ENCODE measurements at regions not wholly inside any gene's neighbourhood (a gene's known extent, or its start where the extent isn't known, plus 50 kb on each side); places are given as distances from the start of the nearest gene placed in this dataset.
"Not testable (repeated sequence)": the region's sequence is repeated elsewhere in the genome, so short reads cannot be mapped to it uniquely, and the experiment has no call there.

DNA sequence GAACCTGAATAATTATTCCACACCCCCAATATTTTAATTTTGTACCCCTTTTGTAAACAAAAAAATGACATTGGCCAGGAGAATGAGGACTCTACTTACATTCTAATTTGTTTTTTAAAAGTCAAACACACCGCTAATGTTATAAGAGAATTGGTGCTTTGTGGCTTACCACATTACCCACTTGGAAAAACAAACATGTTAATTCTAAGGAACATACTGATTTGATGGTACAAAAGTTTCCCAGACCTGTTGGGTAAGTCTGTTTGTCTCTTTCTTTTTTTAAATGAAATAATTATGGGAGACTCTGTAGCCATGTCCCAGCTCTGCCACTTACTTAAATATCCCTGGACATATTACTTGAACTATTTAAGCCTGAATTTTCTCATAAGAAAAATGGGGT lies 352.5 kb upstream of the C2CD4B start:
- no peak for DNase-seq

DNA sequence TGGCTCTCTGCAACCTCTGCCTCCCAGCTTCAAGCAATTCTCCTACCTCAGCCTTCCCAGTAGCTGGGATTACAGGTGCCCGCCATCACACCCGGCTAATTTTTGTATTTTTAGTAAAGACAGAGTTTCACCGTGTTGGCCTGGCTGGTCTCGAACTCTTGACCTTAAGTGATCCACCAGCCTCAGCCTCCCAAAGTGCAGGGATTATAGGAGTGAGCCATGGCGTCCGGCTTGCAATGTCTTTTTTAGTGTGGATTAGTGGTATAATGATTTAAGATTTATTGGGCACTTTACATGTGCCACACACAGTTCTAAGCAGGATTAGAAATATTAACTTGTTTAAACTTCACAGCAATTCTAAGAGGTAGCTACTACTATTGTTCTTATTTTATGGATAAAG lies 353.6 kb upstream of the C2CD4B start:
- DNase-seq: not testable (repeated sequence)

DNA sequence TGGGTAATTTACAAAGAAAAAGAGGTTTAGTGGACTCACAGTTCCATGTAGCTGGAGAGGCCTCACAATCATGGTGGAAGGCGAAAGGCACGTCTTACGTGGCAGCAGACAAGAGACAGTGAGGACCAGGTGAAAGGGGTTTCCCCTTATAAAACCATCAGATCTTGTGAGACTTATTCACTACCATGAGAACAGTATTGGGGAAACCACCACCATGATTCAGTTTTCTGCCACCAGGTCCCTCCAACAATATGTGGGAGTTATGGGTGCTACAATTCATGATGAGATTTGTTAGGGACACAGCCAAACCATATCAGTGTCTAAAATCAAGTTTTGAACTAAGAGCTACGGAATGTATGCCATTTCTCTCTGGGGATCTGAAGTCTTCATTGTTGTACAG lies 354.8 kb upstream of the C2CD4B start:
- DNase-seq: no peak

DNA sequence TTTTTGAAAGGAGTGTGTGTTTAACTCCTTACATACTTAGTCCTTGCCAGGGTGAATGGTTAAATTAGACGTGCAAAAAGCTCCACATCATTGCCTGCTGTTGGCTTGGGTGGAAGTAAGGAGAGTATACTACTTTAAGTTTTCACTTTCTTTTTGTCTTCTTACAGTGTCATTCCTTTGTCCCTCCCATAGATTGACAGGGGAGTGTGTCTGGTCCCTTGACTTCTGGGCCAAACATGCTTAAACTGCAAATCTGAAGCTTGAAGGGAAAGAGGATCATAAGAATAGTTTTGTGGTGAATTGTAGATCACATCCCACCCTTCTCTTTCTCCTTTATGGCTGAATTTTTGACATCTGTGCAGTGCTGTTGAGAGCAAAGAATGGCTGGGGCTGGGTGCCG lies 355.8 kb upstream of the C2CD4B start:
- DNase-seq: no peak

DNA sequence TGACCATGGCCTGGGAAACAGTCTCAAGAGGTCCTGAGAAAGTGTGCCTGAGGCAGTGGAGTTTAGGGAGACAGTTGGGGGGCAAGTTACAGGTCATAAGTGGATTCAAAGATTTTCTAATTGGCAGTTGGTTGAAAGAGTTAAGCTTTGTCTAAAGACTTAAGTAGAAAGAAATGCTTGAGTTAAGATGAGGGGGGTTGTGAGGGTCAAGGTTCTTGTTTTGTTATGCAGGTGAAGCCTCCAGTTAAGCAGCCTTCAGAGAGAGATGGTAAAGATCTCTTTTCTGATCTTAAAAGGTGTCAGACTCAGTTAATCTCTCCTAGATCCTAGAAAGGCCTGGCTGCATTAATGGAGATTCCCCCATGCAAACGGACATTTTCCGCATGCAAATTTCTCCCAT lies 356.3 kb upstream of the C2CD4B start:
- DNase-seq: no peak

DNA sequence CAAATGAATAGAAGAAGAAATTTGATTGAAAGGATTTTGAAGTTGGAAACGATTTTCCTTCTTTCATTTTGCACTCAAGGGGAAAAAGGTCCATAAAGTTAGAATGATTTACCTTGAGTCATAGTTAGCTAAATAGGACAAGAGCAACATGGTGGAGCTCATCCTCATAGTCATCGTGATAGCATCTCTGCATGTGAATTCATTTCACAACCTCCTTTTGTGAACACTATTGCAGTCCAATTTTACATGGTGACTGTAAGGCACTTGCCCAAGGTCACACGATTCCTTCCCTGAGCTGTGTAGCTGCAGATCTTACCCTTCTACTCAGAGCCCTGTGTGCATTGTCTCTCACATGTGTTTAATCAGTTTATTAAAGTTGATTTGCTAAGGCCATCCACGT lies 359.8 kb upstream of the C2CD4B start:
- no peak for DNase-seq

DNA sequence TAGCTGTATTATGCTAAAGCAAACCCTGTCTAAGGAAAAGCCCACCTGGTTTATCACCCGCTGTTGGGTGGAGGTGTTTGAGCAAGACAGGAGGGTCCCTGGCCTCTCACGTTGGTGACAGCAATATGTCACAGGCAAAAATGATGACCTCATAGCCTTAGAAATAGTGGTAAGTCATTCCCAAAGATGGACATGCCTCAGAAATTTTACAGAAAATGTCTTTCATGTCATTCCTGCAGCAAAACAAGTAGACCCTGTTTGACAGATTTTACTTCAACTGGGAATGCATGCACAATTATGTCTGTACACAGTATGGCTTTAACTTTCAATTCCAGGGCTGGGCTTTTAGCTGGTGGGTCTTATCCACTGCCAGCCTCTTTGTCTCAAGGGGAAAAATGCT lies 362.3 kb upstream of the C2CD4B start:
- no peak for DNase-seq

DNA sequence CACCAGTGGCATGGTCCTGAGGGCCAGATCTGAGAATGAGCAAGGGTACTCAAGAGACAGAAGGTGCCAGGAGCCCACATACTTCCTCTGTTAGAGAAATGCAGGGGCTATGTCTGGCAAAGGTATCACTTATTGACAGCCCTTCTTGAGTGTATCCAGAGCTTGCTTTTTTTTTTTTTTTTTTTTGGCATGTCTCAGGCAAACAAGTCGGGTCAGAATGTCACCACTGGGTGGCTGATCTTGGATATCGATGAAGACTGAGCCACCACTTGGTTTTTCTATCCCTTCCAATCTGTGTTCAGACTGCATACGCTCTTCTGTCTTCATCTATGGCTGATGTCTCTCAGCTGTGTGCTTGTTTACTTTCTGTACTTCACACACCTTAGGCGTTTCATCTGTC lies 363.4 kb upstream of the C2CD4B start:
- DNase-seq: no peak

DNA sequence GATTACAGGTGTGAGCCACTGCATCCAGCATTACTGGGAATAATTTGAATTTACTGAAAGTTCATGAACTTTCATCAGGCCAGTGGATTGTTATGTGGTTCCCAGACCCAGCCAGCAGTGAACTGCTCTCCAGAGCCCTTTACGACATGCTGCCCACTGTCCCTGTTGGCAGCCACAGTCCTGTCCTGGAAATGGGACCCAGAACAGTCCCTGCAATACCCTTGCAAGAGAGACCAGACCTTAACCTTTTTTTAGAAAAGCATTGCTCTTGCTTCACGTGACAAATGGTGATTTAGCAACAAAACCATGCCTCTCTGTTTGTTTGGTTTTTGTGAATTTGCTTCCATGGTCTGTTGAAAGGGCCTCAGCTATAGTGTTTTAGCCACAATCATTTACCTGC lies 367.3 kb upstream of the C2CD4B start:
- no peak for DNase-seq

DNA sequence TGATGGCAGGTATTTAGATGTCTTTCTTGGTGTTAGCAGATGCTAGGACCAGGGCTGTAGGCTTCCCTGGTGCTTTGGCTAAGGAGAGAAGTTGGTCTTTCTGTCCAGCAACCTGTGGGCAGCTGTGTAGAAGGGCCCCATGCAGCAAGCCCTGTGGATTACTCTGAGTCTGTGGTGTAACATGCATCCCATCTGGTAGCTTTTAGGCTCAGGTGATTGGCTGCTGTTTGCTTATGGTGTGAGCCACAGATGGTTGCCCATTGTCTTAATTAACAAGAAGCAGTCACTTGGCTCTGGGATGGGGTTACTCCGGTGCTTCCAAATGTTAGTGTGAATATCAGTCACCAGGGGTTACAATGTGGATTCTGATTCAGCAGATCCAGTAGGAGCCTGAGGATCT lies 368.6 kb upstream of the C2CD4B start:
- DNase-seq: no peak

DNA sequence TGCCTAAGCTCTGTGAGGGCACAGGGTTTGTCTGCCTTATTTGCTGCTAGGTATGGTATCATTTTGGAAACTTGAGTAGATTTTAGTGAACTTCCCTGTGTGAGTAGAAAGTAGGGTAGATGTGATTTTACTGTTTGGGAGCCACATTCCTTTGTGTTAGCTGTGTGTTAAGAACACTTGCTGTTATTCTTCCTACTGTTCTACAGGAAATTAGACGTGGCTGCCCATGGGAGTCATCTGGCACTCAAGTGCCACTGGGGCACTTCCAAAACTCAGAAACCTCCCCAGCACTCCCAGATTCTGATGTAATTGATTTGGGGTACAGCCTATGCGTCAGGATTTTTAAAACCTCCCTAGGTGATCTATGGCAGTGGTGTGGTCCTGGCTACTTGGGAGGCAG lies 369.9 kb upstream of the C2CD4B start:
- DNase-seq: no peak

DNA sequence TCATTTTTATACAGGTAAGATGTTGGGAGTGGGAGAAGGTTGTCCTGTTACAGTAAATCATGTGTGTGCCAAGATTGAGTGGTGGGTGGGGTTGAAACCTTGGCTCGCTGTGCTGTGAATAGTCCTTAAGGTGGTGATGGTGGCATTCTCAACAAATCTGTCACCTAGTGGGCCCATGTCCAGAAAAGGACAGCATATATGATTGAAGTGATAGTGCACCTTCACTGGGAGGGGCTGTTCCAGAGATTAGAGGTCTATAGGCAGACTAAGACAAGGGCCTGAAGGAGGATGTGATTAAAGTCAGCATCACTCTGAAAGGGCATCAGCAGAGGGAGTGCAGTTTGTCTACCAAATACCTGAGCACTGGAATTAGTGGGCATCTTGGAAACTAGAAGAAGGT lies 374.2 kb upstream of the C2CD4B start:
- DNase-seq: no peak

DNA sequence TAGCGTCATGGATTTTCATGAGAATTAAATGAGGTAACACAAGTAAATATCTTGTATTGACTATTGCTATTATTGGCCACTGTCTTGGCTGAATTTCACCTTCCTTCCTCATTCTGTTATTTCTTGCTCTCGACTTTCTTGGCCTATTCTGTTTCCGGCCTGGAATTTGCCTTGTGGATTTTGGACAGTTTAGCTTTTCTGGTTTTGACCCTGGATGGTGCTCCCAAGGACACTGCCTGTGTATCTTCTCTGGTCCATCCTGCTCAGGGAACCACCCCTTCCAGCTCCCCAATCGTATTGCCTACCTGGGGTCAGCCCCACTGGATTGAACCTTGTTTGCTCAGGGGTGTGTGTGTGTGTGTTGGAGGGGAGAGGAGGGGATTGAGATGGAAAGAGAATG lies 376.2 kb upstream of the C2CD4B start:
- no peak for DNase-seq

DNA sequence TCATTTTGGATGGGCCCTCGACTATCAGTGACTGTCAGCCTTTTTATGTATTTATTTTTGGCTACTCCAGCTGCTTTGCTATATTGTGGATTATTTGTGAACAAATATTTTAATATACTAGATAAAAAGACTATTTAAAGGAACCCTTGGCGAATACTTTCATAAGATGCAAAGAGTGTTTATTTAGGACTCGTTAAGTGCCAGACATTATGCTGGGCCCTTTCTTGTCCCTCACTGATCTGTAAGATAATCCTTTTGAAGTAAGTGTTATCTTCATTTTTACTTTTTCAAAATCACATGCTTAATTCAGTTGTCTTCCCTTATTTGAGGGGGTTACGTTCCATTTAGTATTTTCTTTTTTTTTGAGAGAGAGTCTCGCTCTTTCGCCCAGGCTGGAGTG lies 376.8 kb upstream of the C2CD4B start:
- DNase-seq: no peak

DNA sequence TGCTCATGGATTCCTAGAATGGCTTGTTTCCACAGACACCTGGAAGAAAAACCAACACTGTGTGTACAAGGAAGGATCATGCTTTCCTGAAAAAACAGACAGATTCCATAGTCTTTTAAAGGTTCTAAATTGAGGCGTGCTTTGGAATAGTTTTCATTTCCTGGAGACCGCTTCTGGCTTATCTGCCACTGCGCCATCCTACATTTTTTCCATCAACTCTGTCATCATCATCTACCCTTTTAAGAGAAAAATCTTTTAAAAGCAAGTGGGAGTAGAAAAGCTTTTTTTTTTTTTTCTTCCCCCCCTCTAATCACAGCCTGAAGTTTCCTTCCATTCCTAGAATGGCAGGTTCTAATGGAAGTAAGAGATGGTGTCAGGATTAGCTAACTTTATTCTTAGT lies 379.4 kb upstream of the C2CD4B start:
- DNase-seq: no peak

DNA sequence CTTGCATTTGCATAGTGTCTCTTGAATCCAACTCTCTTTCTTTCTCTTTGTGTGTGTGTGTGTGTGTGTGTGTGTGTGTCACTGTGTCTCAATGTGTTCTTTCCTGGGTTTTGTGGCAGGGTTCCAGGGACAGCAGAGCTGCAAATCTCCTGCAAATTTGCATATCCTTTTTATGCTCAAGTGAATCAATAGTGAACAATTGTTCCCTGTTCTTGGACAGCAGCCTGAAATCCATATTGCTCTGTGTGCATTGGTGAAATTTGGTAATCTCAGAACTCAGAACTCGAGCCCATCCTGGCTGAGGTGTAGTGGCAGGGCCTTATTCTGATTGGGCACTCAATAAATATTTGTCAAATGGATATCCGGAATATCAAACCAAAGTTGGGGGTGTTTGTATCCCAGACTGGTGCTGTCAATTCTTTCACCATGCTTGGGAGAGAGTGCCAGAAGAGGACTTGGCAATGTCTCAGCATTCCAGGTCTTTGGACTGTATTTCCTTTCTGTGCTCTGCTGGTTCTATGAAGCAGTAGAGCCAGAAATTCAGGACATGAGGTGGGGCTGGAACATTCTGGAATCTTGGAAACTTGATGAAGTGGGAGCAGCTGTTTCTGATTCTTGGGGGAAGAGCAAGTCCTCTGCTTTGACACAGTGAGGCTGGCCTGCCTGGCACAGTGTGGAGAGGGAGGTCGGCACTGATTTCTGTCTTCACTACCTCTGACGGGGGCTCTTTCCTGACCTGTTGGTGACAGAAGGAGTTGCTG lies 380.6 kb upstream of the C2CD4B start:
- no peak for DNase-seq

DNA sequence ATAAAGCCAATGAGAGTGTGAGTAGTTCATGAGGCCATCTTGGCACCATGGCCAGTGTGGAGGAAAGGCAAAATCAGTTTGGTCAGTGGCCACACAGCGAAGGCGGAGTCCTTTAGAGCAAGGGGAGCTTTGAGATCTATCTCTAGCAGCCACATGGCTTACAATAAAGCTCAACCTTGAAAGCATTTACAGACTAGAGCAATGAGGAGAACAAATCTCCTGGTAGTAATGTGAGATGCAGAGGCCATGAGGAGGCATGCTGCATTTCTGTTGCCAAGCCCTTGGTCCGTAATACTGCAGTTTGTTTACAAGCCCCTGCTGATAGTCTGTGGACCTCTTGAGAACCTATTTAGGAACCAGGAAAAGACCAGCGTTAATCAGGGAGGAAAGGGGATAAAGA lies 381.5 kb upstream of the C2CD4B start:
- DNase-seq: no peak

DNA sequence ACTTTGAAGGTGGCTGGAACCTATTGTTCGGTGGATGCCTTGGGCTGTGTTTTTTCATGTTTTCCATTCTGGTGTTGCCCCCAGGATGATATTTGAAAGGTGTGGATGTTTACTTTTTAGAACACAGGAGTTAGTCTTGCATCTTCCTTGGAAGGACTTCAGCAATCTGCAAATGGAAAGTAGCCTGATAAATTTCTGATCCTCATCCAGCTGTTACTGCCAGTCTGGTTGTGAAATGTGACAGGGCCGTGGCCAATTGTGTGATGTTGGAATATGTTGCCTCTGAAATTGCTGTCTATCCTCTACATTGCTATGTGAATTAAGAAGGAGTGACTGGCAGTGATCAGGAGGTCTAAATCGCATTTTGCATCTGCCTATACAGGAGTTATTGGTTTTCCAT lies 382.5 kb upstream of the C2CD4B start:
- DNase-seq: no peak

DNA sequence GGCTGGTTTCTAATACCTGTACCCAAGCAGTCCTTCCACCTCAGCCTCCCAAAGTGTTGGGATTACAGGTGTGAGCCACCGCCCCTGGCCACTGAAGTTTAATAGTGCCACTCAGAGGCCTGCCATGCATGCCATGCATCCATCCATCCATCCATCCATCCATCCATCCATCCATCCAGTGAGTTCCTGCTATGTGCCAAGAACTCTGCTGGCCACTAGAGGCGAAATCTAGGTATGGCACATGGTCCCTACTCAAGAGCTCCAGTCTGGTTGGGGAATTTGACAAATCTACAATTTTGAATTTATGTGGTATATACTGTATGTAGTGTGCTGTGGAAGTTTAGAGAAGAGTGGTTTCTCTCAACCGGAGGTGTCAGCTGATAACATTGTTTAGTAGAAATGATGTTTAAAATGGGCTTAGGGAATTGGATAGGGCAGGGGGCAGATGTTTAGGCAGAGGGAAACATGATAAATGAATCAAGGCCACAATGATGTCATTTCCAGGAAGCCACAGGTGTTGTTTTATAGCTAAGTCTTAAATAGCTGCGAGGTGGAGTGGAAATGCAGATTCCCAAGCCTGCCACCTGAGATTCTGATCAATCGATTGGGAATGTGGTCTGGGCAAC lies 384.4 kb upstream of the C2CD4B start:
- no peak for DNase-seq

DNA sequence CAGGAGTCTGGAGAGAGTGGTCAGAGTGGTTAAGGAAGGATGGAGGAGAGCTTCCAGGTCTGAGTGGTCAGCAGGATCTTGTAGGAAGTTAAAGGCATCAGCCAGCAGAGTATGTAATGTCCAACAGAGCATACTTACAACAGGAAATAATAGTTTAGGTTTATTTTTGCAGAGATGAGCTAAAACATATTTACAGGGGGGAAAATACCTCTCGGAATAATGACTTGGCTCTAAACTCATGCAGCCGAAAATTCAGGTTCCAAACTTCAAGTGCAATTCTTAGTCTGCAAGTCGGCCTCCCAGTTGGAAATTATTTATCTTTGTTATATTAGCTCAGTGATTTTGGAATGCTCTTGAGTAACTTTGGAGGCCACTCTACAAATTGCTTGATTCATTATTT lies 385.0 kb upstream of the C2CD4B start:
- no peak for DNase-seq

DNA sequence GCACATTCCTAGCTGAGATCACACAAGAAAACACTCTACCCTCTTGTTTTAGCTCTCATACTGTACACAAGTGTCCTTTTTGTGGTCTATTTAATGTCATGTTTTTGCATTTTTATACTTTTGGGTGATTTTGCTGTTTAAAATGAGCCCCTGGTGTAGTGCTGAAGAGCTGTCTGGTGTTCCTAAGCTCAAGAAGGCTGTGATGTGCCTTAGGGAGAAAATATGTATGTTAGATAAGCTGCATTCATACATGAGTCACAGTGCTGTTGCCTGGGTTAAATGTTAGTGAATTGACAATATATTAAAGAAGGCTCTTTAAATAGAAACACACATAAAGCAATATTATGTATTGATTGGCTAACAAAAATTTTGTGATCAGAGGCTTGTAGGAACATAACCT lies 387.4 kb upstream of the C2CD4B start:
- DNase-seq: no peak

DNA sequence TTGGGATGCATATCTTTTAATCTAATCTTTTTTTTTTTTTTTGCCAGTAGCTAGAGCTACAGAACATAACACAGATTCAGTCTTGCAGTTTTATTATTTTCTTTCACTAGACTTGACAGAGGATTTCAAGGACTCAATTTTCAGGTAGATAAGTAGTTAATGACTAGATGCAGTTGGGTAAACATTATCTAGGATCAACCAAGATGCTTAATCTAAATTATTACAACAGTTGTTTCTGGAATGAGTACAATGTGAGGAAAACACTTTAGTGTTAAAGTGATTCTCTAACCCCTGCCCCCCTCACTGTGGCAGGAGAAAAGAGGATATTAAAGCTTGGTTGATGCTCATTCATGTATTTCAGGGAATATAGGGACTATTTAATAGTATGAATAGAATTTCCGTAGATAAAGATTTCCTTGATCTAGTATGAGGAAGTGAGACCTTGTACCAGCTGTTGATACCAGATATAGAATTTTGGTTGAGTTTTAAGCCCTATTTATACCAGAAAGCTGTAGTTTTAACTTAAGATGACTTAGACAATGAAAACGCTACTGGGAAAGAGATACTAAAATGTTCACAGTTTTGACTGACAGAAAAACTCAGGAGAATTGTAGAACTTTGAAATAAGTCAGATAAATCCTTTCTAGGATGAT lies 389.0 kb upstream of the C2CD4B start:
- no peak for DNase-seq

DNA sequence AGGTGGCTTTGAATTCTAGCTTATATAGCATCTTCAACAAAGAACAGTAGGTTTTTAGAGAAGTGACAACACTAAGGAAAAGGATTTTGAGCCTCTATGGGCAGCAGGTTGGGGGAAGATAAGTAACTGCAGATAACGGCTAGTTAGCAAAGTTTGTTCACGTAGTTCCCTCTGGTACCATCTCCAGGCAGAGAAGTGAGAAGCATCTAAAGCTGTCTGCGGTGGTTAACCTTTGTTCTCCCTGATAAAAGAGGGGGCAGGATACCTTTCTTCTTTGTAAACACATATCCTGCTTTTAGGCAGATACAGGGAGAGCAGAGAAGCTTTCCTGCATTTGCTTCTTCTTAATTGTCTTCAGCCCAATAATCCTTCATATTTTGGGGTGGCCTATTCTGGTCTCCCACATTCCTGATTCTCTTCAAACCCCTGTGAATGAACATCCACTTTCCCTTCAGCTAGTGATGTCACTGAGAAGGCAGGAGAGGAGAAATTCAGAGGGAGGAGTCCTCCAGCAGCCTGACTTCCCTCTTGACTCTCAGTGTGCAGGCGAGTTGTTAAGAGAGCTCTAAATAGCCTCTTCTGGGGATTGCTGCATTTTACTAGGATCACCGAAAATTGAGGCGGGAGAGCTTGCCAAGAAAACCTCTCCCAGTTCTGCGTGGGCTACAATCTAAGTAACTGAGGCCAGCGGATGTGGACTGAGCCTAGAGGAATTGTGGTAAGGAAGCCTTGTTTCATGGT lies 393.7 kb upstream of the C2CD4B start:
- DNase-seq: no peak

DNA sequence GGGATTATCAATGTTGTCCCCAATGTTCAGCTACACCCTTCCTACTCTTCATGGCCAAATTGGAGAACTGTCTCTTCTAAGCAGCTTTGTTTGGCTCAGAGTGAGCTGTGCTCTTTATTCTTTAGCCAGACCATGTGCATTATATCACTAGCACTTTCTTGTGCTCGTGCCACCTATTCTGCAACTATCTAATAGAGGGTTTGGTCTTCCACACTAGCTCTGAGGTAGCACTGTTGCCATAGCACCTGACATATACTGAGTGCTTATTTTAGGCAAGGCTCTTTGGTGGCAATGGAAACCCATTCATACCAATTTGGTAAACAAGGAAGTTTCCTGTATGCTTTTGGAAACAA lies 394.3 kb upstream of the C2CD4B start:
- no peak for DNase-seq

Data from bone marrow (tissue), 2 donors.